HEK293T (cell line): ENCODE measurements at regions not wholly inside any gene's neighbourhood (a gene's known extent, or its start where the extent isn't known, plus 50 kb on each side); places are given as distances from the start of the nearest gene placed in this dataset.

ENCODE experiments used
- BHLHE40 ChIP-seq: fragments of 450-650 bp; IDR thresholded peaks from 2 replicates; pipeline ENCODE4 v1.6.1; 2016; ENCODE audit warnings: mild to moderate bottlenecking, moderate library complexity, borderline replicate concordance
- ELF4 ChIP-seq: fragments of 450-650 bp; IDR thresholded peaks from 2 replicates; pipeline ENCODE4 v1.6.1; 2017; ENCODE audit warnings: antibody characterized with exemption
- FOXK2 ChIP-seq: fragments of 450-650 bp; IDR thresholded peaks from 2 replicates; pipeline ENCODE4 v1.6.1; 2016; ENCODE audit warnings: mild to moderate bottlenecking
- L3MBTL2 ChIP-seq: fragments of 450-650 bp; conservative IDR thresholded peaks from 2 replicates; pipeline ENCODE4 v1.6.1; 2016; ENCODE audit warnings: mild to moderate bottlenecking
- LEF1 ChIP-seq: fragments of 450-650 bp; IDR thresholded peaks from 2 replicates; pipeline ENCODE4 v1.6.1; 2017; ENCODE audit warnings: mild to moderate bottlenecking, borderline replicate concordance
- SP1 ChIP-seq: fragments of 450-650 bp; IDR thresholded peaks from 2 replicates; pipeline ENCODE4 v1.6.1; 2017
- SUZ12 ChIP-seq: fragments of 450-650 bp; IDR thresholded peaks from 2 replicates; pipeline ENCODE4 v1.6.1; 2016; ENCODE audit warnings: mild to moderate bottlenecking
- TARDBP ChIP-seq: fragments of 450-650 bp; IDR thresholded peaks from 2 replicates; pipeline ENCODE4 v1.6.1; 2016
- ZNF384 ChIP-seq: fragments of 450-650 bp; IDR thresholded peaks from 2 replicates; pipeline ENCODE4 v1.6.1; 2016

DNA sequence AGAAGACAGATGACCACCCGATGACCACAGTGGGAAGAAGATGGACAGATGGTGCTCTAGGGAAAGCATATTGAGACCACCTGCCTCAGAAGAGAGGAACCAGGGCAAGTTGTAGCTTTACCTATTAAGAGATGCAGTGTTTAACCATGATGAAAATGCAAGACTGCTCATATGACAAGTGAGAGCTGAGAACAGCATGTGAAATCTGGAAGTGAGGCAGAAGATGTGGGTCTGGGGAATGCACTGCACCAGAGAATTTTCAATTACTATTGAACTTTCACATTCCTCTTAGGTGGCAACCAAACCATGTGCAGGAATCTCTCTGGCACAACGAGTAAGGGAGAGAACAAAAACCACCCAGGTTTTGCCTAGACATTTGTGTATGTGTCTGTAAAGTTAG lies 184.8 kb upstream of the CRIM1 start:
- TF ChIP-seq BHLHE40 (no peak), ELF4 (no peak), TARDBP (no peak), LEF1 (no peak), ZNF384 (no peak), L3MBTL2 (no peak), SP1 (no peak), FOXK2 (no peak), SUZ12 (no peak)
